H9 (cell line): ENCODE measurements at regions not wholly inside any gene's neighbourhood (a gene's known extent, or its start where the extent isn't known, plus 50 kb on each side); places are given as distances from the start of the nearest gene placed in this dataset.

Experiments
- DNase-seq: peaks from one replicate; pipeline ENCODE4 v3.0.0-alpha.2; 2017
- H2AFZ ChIP-seq: one replicate; pipeline ENCODE4 v1.6.1; 2013; ENCODE audit warnings: mild to moderate bottlenecking, low read length, control low read depth, moderate library complexity
- H2AK5ac ChIP-seq: 2 replicates; pipeline ENCODE4 v1.6.1; 2013; ENCODE audit warnings: low read length, control low read depth, mixed read lengths; ENCODE audit not compliant: insufficient read length
- H2BK120ac ChIP-seq: one replicate; pipeline ENCODE4 v1.6.1; 2013; ENCODE audit warnings: low read depth, mild to moderate bottlenecking, low read length, control low read depth, inconsistent platforms; ENCODE audit not compliant: poor library complexity, severe bottlenecking
- H2BK12ac ChIP-seq: 2 replicates; pipeline ENCODE4 v1.6.1; 2013; ENCODE audit warnings: low read length, control low read depth, mixed read lengths, low read depth; ENCODE audit not compliant: insufficient read length
- H2BK15ac ChIP-seq: 2 replicates; pipeline ENCODE4 v1.6.1; 2013; ENCODE audit warnings: low read depth, low read length, control low read depth
- H2BK20ac ChIP-seq: one replicate; pipeline ENCODE4 v1.6.1; 2013; ENCODE audit warnings: low read depth, mild to moderate bottlenecking, low read length, control low read depth, inconsistent platforms; ENCODE audit not compliant: poor library complexity, severe bottlenecking
- H2BK5ac ChIP-seq: 2 replicates; pipeline ENCODE4 v1.6.1; 2013; ENCODE audit warnings: low read length, control low read depth, mixed read lengths; ENCODE audit not compliant: insufficient read length
- H3K14ac ChIP-seq: 2 replicates; pipeline ENCODE4 v1.6.1; 2013; ENCODE audit warnings: low read length, control low read depth; ENCODE audit not compliant: insufficient read depth
- H3K18ac ChIP-seq: 2 replicates; pipeline ENCODE4 v1.6.1; 2013; ENCODE audit warnings: low read depth, mild to moderate bottlenecking, mixed read lengths, low read length, control low read depth; ENCODE audit not compliant: insufficient read length
- H3K23ac ChIP-seq: 2 replicates; pipeline ENCODE4 v1.6.1; 2013; ENCODE audit warnings: low read length, control low read depth, mixed read lengths, low read depth; ENCODE audit not compliant: insufficient read length
- H3K23me2 ChIP-seq: 2 replicates; pipeline ENCODE4 v1.6.1; 2013; ENCODE audit warnings: low read depth, mild to moderate bottlenecking, mixed read lengths, low read length, control low read depth; ENCODE audit not compliant: insufficient read length, poor library complexity, severe bottlenecking
- H3K27ac ChIP-seq: 2 replicates; pipeline ENCODE4 v1.5.1; 2013; ENCODE audit warnings: low read length, control low read depth, mixed read lengths, low read depth; ENCODE audit not compliant: insufficient read length
- H3K27me3 ChIP-seq: 2 replicates; pipeline ENCODE4 v1.6.1; 2013; ENCODE audit warnings: low read length, control low read depth, inconsistent platforms; ENCODE audit not compliant: insufficient read depth
- H3K4ac ChIP-seq: 2 replicates; pipeline ENCODE4 v1.6.1; 2013; ENCODE audit warnings: low read depth, mild to moderate bottlenecking, control low read depth, inconsistent platforms, low read length, moderate library complexity
- H3K4me1 ChIP-seq: 2 replicates; pipeline ENCODE4 v1.6.1; 2013; ENCODE audit warnings: low read length, control low read depth, inconsistent platforms; ENCODE audit not compliant: insufficient read depth
- H3K4me2 ChIP-seq: 2 replicates; pipeline ENCODE4 v1.6.1; 2013; ENCODE audit warnings: low read length, control low read depth, mixed read lengths; ENCODE audit not compliant: insufficient read length, insufficient read depth
- H3K56ac ChIP-seq: 2 replicates; pipeline ENCODE4 v1.6.1; 2013; ENCODE audit warnings: low read depth, mild to moderate bottlenecking, mixed read lengths, low read length, control low read depth; ENCODE audit not compliant: insufficient read length
- H3K79me1 ChIP-seq: 2 replicates; pipeline ENCODE4 v1.6.1; 2013; ENCODE audit warnings: low read depth, mild to moderate bottlenecking, moderate library complexity, low read length, control low read depth, inconsistent platforms; ENCODE audit not compliant: insufficient read depth, poor library complexity, severe bottlenecking
- H3K79me2 ChIP-seq: 2 replicates; pipeline ENCODE4 v1.6.1; 2013; ENCODE audit warnings: low read length, control low read depth, inconsistent platforms; ENCODE audit not compliant: insufficient read depth
- H3K9ac ChIP-seq: 2 replicates; pipeline ENCODE4 v1.6.1; 2013; ENCODE audit warnings: low read length, control low read depth, mixed read lengths; ENCODE audit not compliant: insufficient read length; ENCODE audit errors: extremely low read depth
- H3K9me3 ChIP-seq: one replicate; pipeline ENCODE4 v1.6.1; 2013; ENCODE audit warnings: low read depth, low read length, inconsistent platforms; ENCODE audit not compliant: control insufficient read depth
- H3T11ph ChIP-seq: one replicate; pipeline ENCODE4 v1.6.1; 2013; ENCODE audit warnings: mild to moderate bottlenecking, low read length, control low read depth, inconsistent platforms
- H4K20me1 ChIP-seq: one replicate; pipeline ENCODE4 v1.6.1; 2013; ENCODE audit not compliant: control insufficient read depth, insufficient read length, insufficient read depth
- H4K5ac ChIP-seq: 2 replicates; pipeline ENCODE4 v1.6.1; 2013; ENCODE audit warnings: low read depth, mild to moderate bottlenecking, mixed read lengths, low read length, control low read depth; ENCODE audit not compliant: insufficient read length
- H4K8ac ChIP-seq: replicated peaks from 2 replicates; pipeline ENCODE4 v1.6.1; 2013; ENCODE audit warnings: low read length, control low read depth, mixed read lengths, low read depth; ENCODE audit not compliant: insufficient read length
- H4K91ac ChIP-seq: 2 replicates; pipeline ENCODE4 v1.6.1; 2013; ENCODE audit warnings: low read depth, mild to moderate bottlenecking, moderate library complexity, mixed read lengths, low read length, control low read depth; ENCODE audit not compliant: insufficient read length
- H3K27ac Mint-ChIP-seq, 3 experiments: 2 replicates in 2 of 3; 3 replicates in 1 of 3; pipeline ENCODE4 v1.8.0; 2020 to 2021; ENCODE audit warnings: mixed read lengths in 3 of 3, mild to moderate bottlenecking in 1 of 3, moderate library complexity in 1 of 3
- H3K27me3 Mint-ChIP-seq: 2 replicates; pipeline ENCODE4 v1.8.0; 2021; ENCODE audit warnings: low read depth, mild to moderate bottlenecking, moderate library complexity, mixed read lengths
- H3K36me3 Mint-ChIP-seq, 3 experiments: 2 replicates in 2 of 3; 3 replicates in 1 of 3; pipeline ENCODE4 v1.8.0; 2020 to 2021; ENCODE audit warnings: low read depth in 3 of 3, mixed read lengths in 3 of 3; ENCODE audit not compliant: insufficient read depth in 1 of 3
- H3K4me1 Mint-ChIP-seq, 2 experiments: 2 replicates each; pipeline ENCODE4 v1.8.0; 2020; ENCODE audit warnings: mixed read lengths in 2 of 2
- H3K4me3 Mint-ChIP-seq, 2 experiments: 2 replicates in 1 of 2; 3 replicates in 1 of 2; pipeline ENCODE4 v1.8.0; 2020 to 2021; ENCODE audit warnings: mild to moderate bottlenecking in 2 of 2, mixed read lengths in 2 of 2, moderate library complexity in 1 of 2
- H3K9me3 Mint-ChIP-seq, 2 experiments: 2 replicates in 1 of 2; 3 replicates in 1 of 2; pipeline ENCODE4 v1.8.0; 2020; ENCODE audit warnings: mild to moderate bottlenecking in 2 of 2, mixed read lengths in 2 of 2, moderate library complexity in 1 of 2
- WGBS: extraction: QIAGEN DNeasy Blood & Tissue Kit; methylation state at CpG from one replicate; pipeline ENCODE4 v1.1.7; 2013; ENCODE audit warnings: missing lambda C conversion rate, low lambda C conversion rate, mixed read lengths; ENCODE audit not compliant: insufficient read length; ENCODE audit errors: extremely low coverage; 5-methylcytosine and 5-hydroxymethylcytosine counted together
- TF ChIP-seq, protein P1 (sequence below): fragments of 200-600 bp; sonication (generic); conservative IDR thresholded peaks from 3 replicates; pipeline ENCODE4 v1.8.0; 2021; ENCODE audit warnings: antibody characterized with exemption, mild to moderate bottlenecking

DNA sequence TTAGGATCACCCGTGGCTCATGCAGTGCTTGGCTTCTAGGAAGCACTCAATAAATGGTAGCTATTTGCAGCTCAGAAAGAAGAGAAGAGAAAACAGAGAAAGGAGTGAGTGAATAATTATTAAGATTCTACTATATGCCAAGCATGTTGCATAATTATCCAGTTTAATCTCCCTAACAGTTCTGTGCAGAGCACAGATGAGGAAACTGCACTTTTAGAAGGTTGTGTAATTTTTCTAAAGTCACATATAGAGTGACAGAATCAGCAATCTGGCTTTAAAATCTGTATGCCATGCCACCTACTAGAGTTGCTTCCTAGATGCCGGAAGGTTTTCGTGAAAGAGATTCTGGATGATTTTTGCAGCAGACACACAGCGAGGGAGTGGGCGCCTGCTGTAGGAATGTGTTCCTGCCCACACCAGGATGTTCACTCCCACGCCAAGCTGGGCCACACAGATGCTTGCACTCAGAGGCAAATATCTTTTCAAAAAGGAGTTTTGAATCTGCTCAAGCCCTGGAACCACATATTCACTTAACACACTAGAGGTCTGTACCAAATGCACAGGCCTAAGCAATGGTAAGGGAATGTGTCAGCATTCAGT is 50.2 kb upstream of the SMCO2 start:
- Histone ChIP-seq H2AFZ (no peak overlapping the region), H2BK120ac (no peak overlapping the region), H2BK12ac (no peak overlapping the region), H3K4me2 (no peak overlapping the region), H3K27me3 (no peaks in the 10 kb centered on the region), H4K8ac (no peak overlapping the region), H4K20me1 (no peaks in the 10 kb centered on the region), H2BK20ac (no peak overlapping the region), H3K23ac (no peak overlapping the region), H3K23me2 (no peaks in the 10 kb centered on the region), H3K27ac (no peak overlapping the region), H3K4ac (no peak overlapping the region), H3K9ac (no peak overlapping the region), H3K14ac (no peak overlapping the region), H2BK15ac (no peak overlapping the region), H4K91ac (no peak overlapping the region), H3K4me1 (no peaks in the 10 kb centered on the region), H3K79me1 (no peaks in the 10 kb centered on the region), H3K18ac (no peak overlapping the region), H3K56ac (no peak overlapping the region), H3K9me3 (no peaks in the 10 kb centered on the region), H2AK5ac (no peak overlapping the region), H2BK5ac (no peak overlapping the region), H3T11ph (no peak overlapping the region), H4K5ac (no peak overlapping the region), H3K79me2 (no peaks in the 10 kb centered on the region)
- DNase-seq, result no peak
- H3K4me3 Mint-ChIP-seq, result no peak overlapping the region
- H3K27me3 Mint-ChIP-seq, result no peaks in the 10 kb centered on the region
- no peaks in the 10 kb centered on the region for H3K9me3 Mint-ChIP-seq
- H3K36me3 Mint-ChIP-seq, result peaks cover 0 to 4% (median 3%) of the 10 kb centered on the region in 3 experiments; a peak in 5 of 7 replicates
- H3K27ac Mint-ChIP-seq, result no peak overlapping the region
- no peaks in the 10 kb centered on the region for H3K4me1 Mint-ChIP-seq
- no CpG with 5 or more reads among the region's 6 CpGs for WGBS
- TF ChIP-seq, protein P1, sequence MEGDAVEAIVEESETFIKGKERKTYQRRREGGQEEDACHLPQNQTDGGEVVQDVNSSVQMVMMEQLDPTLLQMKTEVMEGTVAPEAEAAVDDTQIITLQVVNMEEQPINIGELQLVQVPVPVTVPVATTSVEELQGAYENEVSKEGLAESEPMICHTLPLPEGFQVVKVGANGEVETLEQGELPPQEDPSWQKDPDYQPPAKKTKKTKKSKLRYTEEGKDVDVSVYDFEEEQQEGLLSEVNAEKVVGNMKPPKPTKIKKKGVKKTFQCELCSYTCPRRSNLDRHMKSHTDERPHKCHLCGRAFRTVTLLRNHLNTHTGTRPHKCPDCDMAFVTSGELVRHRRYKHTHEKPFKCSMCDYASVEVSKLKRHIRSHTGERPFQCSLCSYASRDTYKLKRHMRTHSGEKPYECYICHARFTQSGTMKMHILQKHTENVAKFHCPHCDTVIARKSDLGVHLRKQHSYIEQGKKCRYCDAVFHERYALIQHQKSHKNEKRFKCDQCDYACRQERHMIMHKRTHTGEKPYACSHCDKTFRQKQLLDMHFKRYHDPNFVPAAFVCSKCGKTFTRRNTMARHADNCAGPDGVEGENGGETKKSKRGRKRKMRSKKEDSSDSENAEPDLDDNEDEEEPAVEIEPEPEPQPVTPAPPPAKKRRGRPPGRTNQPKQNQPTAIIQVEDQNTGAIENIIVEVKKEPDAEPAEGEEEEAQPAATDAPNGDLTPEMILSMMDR, result no peak
